Common myeloid progenitor, CD34-positive (primary cell): ENCODE measurements at regions not wholly inside any gene's neighbourhood (a gene's known extent, or its start where the extent isn't known, plus 50 kb on each side); places are given as distances from the start of the nearest gene placed in this dataset.

Source experiments
- CTCF ChIA-PET: fragments of 350-600 bp; sonication (Branson Sonifier 250); formaldehyde crosslinking; loops from one replicate; lab custom pipeline; 2021; ENCODE audit warnings: antibody characterized with exemption; lab: Charles Lee
- POLR2A ChIA-PET: fragments of 350-600 bp; sonication (Branson Sonifier 250); formaldehyde crosslinking; loops from one replicate; lab custom pipeline; 2021; ENCODE audit warnings: antibody characterized with exemption; lab: Charles Lee
- DNase-seq, 3 donors: peaks; one replicate each; pipeline versions ENCODE4 v3.0.0 to v3.0.0-alpha.2; 2013
- H3K27ac ChIP-seq, 2 experiments: 1 replicate in 1 of 2; 2 replicates in 1 of 2; pipeline ENCODE4 v1.7.0; 2013; ENCODE audit warnings: inconsistent platforms in 2 of 2, low read length in 2 of 2, mild to moderate bottlenecking in 2 of 2, low read depth in 1 of 2, moderate library complexity in 1 of 2; ENCODE audit not compliant: severe bottlenecking in 2 of 2, insufficient read depth in 1 of 2, poor library complexity in 1 of 2
- H3K27me3 ChIP-seq, 5 experiments: replicated peaks in 2 of 5; 1 replicate in 3 of 5; 2 replicates in 2 of 5; pipeline versions ENCODE4 v1.6.1 to v1.7.0; 2013; ENCODE audit warnings: low read length in 4 of 5, mild to moderate bottlenecking in 2 of 5, moderate library complexity in 2 of 5, inconsistent platforms in 1 of 5; ENCODE audit not compliant: insufficient read depth in 5 of 5, control insufficient read depth in 4 of 5
- H3K36me3 ChIP-seq, 4 experiments: 1 replicate in 2 of 4; 2 replicates in 2 of 4; pipeline versions ENCODE4 v1.6.1 to v1.7.0; 2013; ENCODE audit warnings: low read length in 3 of 4, control low read depth in 1 of 4, mild to moderate bottlenecking in 1 of 4; ENCODE audit not compliant: control insufficient read depth in 4 of 4, insufficient read depth in 4 of 4
- H3K4me1 ChIP-seq, 4 experiments: 1 replicate in 3 of 4; 2 replicates in 1 of 4; pipeline versions ENCODE4 v1.6.1 to v1.7.1; 2013; ENCODE audit warnings: low read length in 3 of 4, mild to moderate bottlenecking in 3 of 4, control low read depth in 1 of 4, inconsistent platforms in 1 of 4, moderate library complexity in 1 of 4; ENCODE audit not compliant: control insufficient read depth in 4 of 4, insufficient read depth in 4 of 4; ENCODE audit errors: control extremely low read depth in 1 of 4
- H3K4me3 ChIP-seq, 7 experiments: 1 replicate in 4 of 7; 2 replicates in 3 of 7; pipeline versions ENCODE4 v1.5.1 to v1.7.0; 2013; ENCODE audit warnings: mild to moderate bottlenecking in 7 of 7, low read length in 6 of 7, moderate library complexity in 6 of 7, inconsistent platforms in 2 of 7, low read depth in 2 of 7, control low read depth in 1 of 7; ENCODE audit not compliant: insufficient read depth in 4 of 7, control insufficient read depth in 1 of 7; ENCODE audit errors: extremely low read depth in 1 of 7
- H3K9me3 ChIP-seq, 5 experiments: 1 replicate in 4 of 5; 2 replicates in 1 of 5; pipeline versions ENCODE4 v1.6.1 to v1.7.1; 2013; ENCODE audit warnings: low read length in 4 of 5, mild to moderate bottlenecking in 2 of 5, inconsistent platforms in 1 of 5, low read depth in 1 of 5, moderate library complexity in 1 of 5; ENCODE audit not compliant: control insufficient read depth in 4 of 5, insufficient read depth in 2 of 5; ENCODE audit errors: control extremely low read depth in 1 of 5
- WGBS: methylation state at CpG from one replicate; pipeline ENCODE4 v1.1.5; 2013; ENCODE audit not compliant: insufficient coverage; 5-methylcytosine and 5-hydroxymethylcytosine counted together

DNA sequence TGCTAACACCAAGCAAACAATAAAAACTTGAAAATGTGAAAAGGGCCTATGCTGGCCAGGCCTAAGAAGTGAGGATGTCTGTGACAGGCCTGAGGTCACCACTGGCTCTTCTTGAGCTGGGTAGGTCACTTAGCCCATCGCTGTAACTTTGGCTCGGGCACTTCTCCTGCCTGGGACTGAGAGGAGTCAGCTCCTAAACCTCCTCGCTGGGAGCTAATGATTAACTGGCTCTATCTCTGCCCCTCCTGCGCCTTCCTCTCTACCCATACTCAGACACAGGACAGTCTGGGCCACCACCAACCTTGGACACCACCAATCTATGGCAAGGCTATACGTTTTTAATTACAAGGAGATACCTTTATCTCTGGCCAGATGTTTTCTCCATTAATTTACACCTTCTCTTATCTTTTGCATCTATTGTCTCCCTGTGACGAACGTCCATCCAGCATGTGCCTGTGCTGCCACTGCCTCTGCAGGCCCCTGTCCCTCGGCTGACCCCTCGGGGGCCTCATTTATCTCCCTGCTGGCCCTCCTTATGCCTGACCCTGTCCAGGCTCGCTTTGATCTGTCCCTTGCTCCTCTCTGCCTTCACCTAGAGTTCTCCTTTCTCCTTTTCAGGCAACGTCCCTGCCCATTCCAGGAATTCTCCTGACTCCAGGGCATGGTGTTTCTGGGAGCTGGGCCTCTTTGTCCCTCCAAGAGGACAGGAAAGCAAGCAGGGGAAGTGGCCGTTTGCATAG is 149.1 kb upstream of the GATA6 start:
- Histone ChIP-seq H3K4me1 (no peaks in the 10 kb centered on the region), H3K27ac (no peak overlapping the region), H3K4me3 (no peak overlapping the region), H3K36me3 (no peaks in the 10 kb centered on the region), H3K27me3 (no peaks in the 10 kb centered on the region), H3K9me3 (no peaks in the 10 kb centered on the region)
- WGBS: 97% methylated on average over 11 of the region's 12 CpGs
- POLR2A ChIA-PET: no interaction called here
- CTCF ChIA-PET: no interaction called here
- DNase-seq: no peak

GRCh38 chr18:22020867-22021370 is 148.5 kb upstream of the GATA6 start:
- Histone ChIP-seq H3K4me1 (no peaks in the 10 kb centered on the region), H3K36me3 (no peaks in the 10 kb centered on the region), H3K4me3 (no peak overlapping the region), H3K9me3 (no peaks in the 10 kb centered on the region), H3K27me3 (no peaks in the 10 kb centered on the region), H3K27ac (no peak overlapping the region)
- CTCF ChIA-PET: no interaction called here
- no peak for DNase-seq
- POLR2A ChIA-PET: no interaction called here
- WGBS: 96% methylated on average over 6 of the region's 7 CpGs

GRCh38 chr18:22021701-22022100 is 147.7 kb upstream of the GATA6 start:
- POLR2A ChIA-PET: no interaction called here

GRCh38 chr18:22024924-22025323 is 144.5 kb upstream of the GATA6 start:
- POLR2A ChIA-PET: no interaction called here
- H3K36me3 ChIP-seq: no peaks in the 10 kb centered on the region
- DNase-seq: no peak
- no peaks in the 10 kb centered on the region for H3K9me3 ChIP-seq
- H3K27ac ChIP-seq: no peak overlapping the region
- no peaks in the 10 kb centered on the region for H3K27me3 ChIP-seq
- H3K4me3 ChIP-seq: no peak overlapping the region
- WGBS: no CpG with 5 or more reads among the region's 3 CpGs
- CTCF ChIA-PET: no interaction called here
- no peaks in the 10 kb centered on the region for H3K4me1 ChIP-seq

More at GRCh38 chr18:22021701-22022100, 147.7 kb upstream of the GATA6 start:
- CTCF ChIA-PET: no interaction called here
- 96% methylated on average over 5 of the region's 7 CpGs for WGBS
- no peaks in the 10 kb centered on the region for H3K9me3 ChIP-seq
- DNase-seq: no peak
- no peaks in the 10 kb centered on the region for H3K36me3 ChIP-seq
- H3K27me3 ChIP-seq: no peaks in the 10 kb centered on the region
- H3K4me1 ChIP-seq: no peaks in the 10 kb centered on the region
- H3K4me3 ChIP-seq: no peak overlapping the region
- H3K27ac ChIP-seq: no peak overlapping the region

DNA sequence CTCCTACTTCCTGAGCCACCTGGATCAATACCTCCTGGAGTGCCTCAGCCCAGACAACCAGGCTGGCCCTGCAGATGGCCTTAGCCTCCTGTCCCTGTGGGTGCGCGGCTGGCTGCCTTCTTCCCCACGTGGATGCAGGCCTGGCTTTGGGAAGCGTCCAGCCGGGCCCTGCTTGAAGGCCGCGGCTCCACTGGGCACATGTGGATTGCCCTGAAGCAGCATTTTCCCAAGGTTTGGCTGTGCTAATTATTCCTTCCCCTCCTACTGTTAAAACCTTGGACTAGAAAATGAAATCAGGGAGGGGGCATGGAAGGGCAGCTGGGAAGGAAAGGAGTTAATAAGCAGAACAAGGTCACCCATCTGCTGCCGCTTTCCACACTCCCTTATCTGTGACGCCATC is 143.0 kb upstream of the GATA6 start:
- Histone ChIP-seq H3K27me3 (no peaks in the 10 kb centered on the region), H3K9me3 (no peaks in the 10 kb centered on the region), H3K4me1 (no peaks in the 10 kb centered on the region), H3K36me3 (no peaks in the 10 kb centered on the region), H3K27ac (no peak overlapping the region), H3K4me3 (no peak overlapping the region)
- ChIA-PET POLR2A (no interaction called here), CTCF (no interaction called here)
- 92% methylated on average over 7 of the region's 9 CpGs for WGBS
- no peak for DNase-seq

- H3K27me3 ChIP-seq: no peaks in the 10 kb centered on the region
- H3K4me1 ChIP-seq: no peaks in the 10 kb centered on the region
- H3K4me3 ChIP-seq: no peak overlapping the region
- H3K9me3 ChIP-seq: no peaks in the 10 kb centered on the region
- no peak overlapping the region for H3K27ac ChIP-seq
- no peak for DNase-seq
- H3K36me3 ChIP-seq: no peaks in the 10 kb centered on the region
- ChIA-PET CTCF (no interaction called here), POLR2A (no interaction called here)
- WGBS: 85% methylated on average over 3 of the region's 6 CpGs
Observed at GRCh38 chr18:22026889-22027288, 142.5 kb upstream of the GATA6 start.

GRCh38 chr18:22031611-22032010 is 137.8 kb upstream of the GATA6 start:
- Histone ChIP-seq H3K4me1 (no peaks in the 10 kb centered on the region), H3K36me3 (no peaks in the 10 kb centered on the region), H3K9me3 (no peaks in the 10 kb centered on the region), H3K27me3 (no peaks in the 10 kb centered on the region), H3K4me3 (no peak overlapping the region), H3K27ac (no peak overlapping the region)
- no peak for DNase-seq
- 100% methylated on average over 6 of the region's 6 CpGs for WGBS
- ChIA-PET CTCF (no interaction called here), POLR2A (no interaction called here)
